GM18858 (cell line): ENCODE measurements at regions not wholly inside any gene's neighbourhood (a gene's known extent, or its start where the extent isn't known, plus 50 kb on each side); places are given as distances from the start of the nearest gene placed in this dataset.
A peak's percentile ranks its signal among the peaks of the same experiment; 100 is the strongest.
"Not testable (repeated sequence)": the region's sequence is repeated elsewhere in the genome, so short reads cannot be mapped to it uniquely, and the experiment has no call there.

Experiments used
- ATAC-seq: cut with Tn5 transposase; IDR thresholded peaks from one replicate; pipeline ENCODE4 v1.9.1; 2021; ENCODE audit not compliant: unreplicated experiment

GRCh38 chr14:77985211-77985615 is 185.0 kb upstream of the NRXN3 start:
- no peak for ATAC-seq

- ATAC-seq: no peak
These were observed 183.4 kb upstream of the NRXN3 start for GRCh38 chr14:77986773-77987172.

DNA sequence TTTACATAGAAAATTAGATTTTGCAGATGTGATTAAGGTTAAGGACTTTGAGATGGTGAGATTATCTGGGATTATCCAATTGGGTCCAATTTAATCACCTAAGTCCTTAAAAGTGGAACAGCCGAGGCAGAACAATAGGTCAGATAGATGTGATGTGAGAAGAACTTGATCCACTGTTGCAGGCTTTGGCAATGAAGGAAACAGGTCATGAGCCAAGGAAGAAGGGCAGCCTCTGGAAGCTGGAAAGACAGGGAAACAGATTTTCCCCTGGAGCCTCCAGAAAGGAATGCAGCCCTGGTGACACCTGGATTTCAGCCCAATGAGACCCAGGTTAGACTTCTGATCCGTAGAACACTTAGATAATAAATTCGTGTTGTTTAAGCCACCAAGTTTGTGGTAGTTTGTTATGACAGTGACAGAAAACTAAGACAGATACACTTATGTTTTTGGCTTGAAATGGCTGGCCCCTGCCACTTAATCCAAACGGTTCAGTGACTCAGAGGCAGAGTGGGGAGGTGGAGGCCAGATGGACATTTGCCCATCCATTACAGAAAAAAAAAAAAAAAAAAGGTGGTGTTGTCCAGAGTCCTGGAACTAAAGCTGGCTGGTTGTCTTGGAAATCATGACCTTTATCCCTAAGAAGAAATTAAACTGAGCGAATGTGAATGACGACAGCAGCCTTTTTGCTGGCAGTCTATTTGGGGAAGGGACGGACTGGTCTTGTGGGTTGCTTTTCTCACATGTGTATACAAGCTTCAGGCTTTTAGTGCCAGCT is 181.9 kb upstream of the NRXN3 start:
- ATAC-seq: no peak

DNA sequence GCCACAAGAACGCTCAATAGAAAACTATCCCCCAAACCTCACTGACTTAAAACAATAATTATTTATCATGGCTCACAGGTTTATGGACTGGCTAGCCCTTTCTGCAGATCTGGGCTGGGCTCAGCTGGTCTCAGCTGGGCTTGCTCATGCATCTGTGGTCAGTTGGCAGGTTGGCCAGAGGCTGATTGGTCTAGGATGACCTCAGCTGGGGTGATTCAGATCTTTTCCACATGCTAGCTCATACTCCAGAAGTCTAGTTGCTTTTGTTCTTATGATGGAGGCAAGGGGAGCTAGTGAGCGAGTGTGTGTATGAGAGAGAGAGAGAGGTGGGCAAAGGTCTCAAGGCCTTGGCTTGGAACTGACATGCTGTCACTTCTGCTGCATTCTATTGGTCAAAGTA is 181.2 kb upstream of the NRXN3 start:
- no peak for ATAC-seq

GRCh38 chr14:77989441-77989991 is 180.7 kb upstream of the NRXN3 start:
- ATAC-seq: no peak

DNA sequence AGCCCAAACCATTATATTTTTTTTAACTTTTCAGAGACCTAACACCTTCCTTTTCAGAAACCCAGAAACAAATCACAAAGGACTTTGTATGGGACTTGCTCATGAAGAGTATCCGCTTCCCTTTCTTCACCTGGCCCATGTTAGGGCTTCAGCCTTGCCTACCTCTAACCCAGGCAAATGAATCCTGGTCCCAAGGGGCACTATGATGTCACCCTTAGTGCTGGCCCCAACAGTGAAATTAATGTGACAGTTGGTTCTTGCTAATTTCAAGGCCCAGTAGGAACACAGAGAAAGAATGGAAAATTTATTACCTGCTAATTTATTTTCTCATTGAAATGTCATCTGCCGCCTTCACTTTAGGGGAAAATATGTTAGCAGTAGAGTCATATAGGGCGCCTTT is 179.8 kb upstream of the NRXN3 start:
- ATAC-seq: no peak

- no peak for ATAC-seq
These were observed 178.9 kb upstream of the NRXN3 start for GRCh38 chr14:77991128-77991772.

GRCh38 chr14:78005325-78005724 is 164.8 kb upstream of the NRXN3 start:
- peak; percentile 87 for ATAC-seq

DNA sequence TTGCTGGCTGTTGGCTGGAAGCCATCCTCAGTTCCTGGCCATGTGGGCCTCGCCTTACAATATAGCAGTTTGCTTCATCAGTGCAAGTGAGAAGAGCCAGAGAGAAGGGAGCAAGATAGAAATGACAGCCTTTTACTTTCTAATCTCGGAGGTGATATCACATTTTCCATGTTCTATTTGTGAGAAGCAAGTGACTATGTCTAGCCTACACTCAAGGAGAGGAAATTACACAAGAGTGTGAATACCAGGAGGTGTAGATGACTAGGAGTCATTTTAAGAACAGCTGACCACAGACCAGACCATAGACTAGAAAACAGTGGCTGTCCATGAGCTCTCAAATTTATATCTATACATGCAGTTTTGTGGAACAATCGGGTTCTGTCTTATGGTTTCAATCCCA is 163.0 kb upstream of the NRXN3 start:
- ATAC-seq: no peak

DNA sequence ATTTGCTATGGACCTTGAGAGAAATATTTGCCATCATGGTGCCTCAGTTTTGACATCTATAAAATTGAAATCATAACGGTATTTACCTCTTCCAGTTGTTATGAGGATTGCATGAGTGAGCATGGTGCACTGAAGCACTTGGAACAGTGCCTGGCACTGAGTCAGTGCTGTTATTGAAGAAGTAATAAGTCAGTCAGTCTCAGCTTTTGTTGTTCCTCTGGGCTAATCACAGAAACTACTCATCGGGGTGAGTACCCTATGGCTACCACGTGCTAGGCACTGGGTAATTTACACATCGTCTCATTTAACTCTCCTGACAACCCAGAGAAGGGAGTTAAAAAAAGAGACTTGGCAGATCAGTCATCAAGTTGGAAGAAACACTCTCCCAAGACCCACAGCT is 159.5 kb upstream of the NRXN3 start:
- no peak for ATAC-seq

DNA sequence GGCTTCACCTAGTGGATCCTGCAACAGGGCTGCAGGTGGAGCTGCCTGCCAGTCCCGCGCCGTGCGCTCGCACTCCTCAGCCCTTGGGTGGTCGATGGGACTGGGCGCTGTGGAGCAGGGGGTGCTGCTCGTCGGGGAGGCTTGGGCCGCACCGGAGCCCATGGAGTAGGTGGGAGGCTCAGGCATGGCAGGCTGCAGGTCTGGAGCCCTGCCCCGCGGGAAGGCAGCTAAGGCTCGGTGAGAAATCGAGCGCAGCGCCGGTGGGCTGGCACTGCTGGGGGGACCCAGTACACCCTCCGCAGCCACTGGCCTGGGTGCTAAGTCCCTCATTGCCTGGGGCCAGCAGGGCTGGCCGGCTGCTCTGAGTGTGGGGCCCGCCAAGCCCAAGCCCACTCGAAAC is 156.3 kb upstream of the NRXN3 start:
- not testable (repeated sequence) for ATAC-seq

GRCh38 chr14:78016532-78016931 is 153.6 kb upstream of the NRXN3 start:
- ATAC-seq: no peak

- ATAC-seq: no peak
These were observed 151.9 kb upstream of the NRXN3 start for GRCh38 chr14:78018283-78018682.

DNA sequence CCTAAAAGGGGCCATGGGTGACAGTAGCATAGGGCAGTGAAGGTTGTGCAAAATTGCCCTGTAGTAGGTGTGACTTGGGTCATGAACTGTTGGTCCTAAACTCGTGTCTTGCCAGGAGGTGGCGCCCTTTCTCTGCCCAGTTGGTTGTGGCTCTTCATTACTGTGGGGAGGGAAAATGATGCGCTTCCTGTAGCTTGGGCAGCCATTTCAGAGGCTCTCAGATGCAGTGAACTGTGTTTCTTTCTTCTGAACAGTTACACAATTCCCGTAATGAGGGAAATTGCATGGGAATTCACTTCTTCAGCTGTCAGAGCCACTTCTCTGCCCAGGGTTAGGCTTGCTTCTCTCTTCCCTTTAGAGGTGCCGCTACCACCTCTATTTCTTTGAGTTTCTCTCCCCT is 148.1 kb upstream of the NRXN3 start:
- ATAC-seq: peak; percentile 87

DNA sequence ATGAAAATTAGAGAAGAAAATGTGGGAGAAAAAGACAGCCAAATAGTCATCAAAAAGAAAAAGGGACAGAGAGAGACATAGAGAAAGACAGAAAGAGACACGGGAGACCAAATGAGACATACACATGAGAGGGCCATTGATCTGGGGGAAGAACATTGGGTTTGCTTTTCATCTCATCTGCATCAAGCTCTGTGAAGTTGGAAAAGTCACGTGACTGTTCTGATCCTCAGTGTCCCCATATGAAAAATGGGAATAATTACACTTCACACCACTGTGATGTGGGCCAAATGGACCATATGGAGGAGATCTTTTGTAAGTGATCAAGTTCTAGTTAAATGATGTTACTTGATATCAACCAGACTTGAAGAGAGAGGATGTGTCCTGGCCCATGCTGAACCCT is 147.1 kb upstream of the NRXN3 start:
- no peak for ATAC-seq

DNA sequence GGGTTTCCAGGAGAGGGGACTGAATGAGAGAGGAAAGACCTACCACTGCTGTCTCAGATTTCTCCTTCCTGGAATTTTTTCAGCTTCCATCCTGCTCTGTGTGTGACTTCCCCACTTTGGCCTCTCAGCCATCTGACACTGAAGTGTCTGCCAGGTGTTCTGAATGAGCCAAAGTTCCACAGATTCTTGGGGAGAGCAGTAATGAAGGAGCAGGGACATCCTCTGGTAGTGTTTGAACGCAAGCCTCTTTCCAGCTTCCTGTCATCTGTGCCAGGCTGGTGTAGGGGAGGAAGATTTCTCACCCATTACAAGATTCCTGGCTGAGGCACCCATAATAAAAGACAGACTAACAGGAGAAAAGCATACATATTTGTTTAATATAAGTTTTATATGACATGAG is 141.7 kb upstream of the NRXN3 start:
- no peak for ATAC-seq

- no peak for ATAC-seq
These were observed 140.4 kb upstream of the NRXN3 start for GRCh38 chr14:78029601-78030372.

DNA sequence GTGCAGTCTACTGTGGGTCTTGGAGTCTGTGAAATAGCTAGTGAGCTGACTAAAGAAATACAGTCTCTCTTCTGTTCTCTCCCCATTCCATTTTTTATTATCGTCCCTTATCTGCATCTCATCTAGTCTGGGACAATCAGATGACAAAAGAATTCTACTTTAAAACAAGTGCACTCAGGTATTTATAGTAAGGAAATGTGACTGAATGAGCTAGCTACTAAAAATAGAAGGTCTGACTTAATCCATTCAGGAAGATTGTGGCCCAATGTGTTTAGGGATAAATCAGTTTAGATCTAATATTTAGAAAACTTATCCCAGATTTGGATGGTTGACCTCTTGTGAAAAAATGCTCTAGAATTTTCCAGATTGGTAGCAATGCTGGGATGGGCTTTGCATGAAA is 126.8 kb upstream of the NRXN3 start:
- no peak for ATAC-seq

- no peak for ATAC-seq
These were observed 122.1 kb upstream of the NRXN3 start for GRCh38 chr14:78048120-78048519.

- ATAC-seq: not testable (repeated sequence)
These were observed 113.3 kb upstream of the NRXN3 start for GRCh38 chr14:78056890-78057289.

- no peak for ATAC-seq
These were observed 99.8 kb upstream of the NRXN3 start for GRCh38 chr14:78070344-78070743.
